PC-9 (cell line): ENCODE measurements at regions not wholly inside any gene's neighbourhood (a gene's known extent, or its start where the extent isn't known, plus 50 kb on each side); places are given as distances from the start of the nearest gene placed in this dataset.
A peak's percentile ranks its signal among the peaks of the same experiment; 100 is the strongest.

Experiments used
- BruUV-seq: library from RNA; stranded (reverse); fragments of 400-500 nt; replicated peaks from 2 replicates; lab custom pipeline; 2021; lab: Mats Ljungman, UMichigan
- CTCF ChIA-PET: fragments of 300-600 bp; sonication (Branson Sonifier 250); formaldehyde crosslinking; loops from one replicate; lab custom pipeline; 2022; ENCODE audit warnings: antibody characterized with exemption; lab: Charles Lee
- POLR2A ChIA-PET: fragments of 300-600 bp; sonication (Branson Sonifier 250); formaldehyde crosslinking; loops from one replicate; lab custom pipeline; 2022; ENCODE audit warnings: antibody characterized with exemption; ENCODE audit not compliant: unreplicated experiment; lab: Charles Lee
- DNase-seq, 2 experiments: peaks; one replicate each; pipeline versions ENCODE4 v3.0.0 to v3.0.0-alpha.2; 2015 to 2022; ENCODE audit warnings: mixed read lengths in 1 of 2
- H2AFZ ChIP-seq: fragments of 200-600 bp; sonication (generic); 2 replicates; pipeline ENCODE4 v1.8.1; 2017; ENCODE audit warnings: antibody characterized with exemption
- H3F3A ChIP-seq: fragments of 200-600 bp; sonication (generic); 2 replicates; pipeline ENCODE4 v1.8.1; 2017; ENCODE audit warnings: antibody characterized with exemption, mild to moderate bottlenecking, low read depth; ENCODE audit not compliant: insufficient read depth
- H3K27ac ChIP-seq: fragments of 200-600 bp; sonication (generic); 2 replicates; pipeline ENCODE4 v1.6.1; 2016; ENCODE audit warnings: mixed run types
- H3K27me3 ChIP-seq: fragments of 200-600 bp; sonication (generic); 2 replicates; pipeline ENCODE4 v1.6.1; 2016; ENCODE audit warnings: low read depth, mixed run types; ENCODE audit not compliant: insufficient read depth
- H3K36me3 ChIP-seq: fragments of 200-600 bp; sonication (generic); 2 replicates; pipeline ENCODE4 v1.6.1; 2016; ENCODE audit warnings: low read depth, mixed run types
- H3K4me1 ChIP-seq: fragments of 200-600 bp; sonication (generic); replicated peaks from 2 replicates; pipeline ENCODE4 v1.6.1; 2016; ENCODE audit warnings: mixed run types; ENCODE audit not compliant: insufficient read depth
- H3K4me2 ChIP-seq: fragments of 200-600 bp; sonication (generic); 2 replicates; pipeline ENCODE4 v1.6.1; 2017; ENCODE audit warnings: mixed run types
- H3K4me3 ChIP-seq: fragments of 200-600 bp; sonication (generic); 2 replicates; pipeline ENCODE4 v1.6.1; 2016; ENCODE audit warnings: mixed run types
- H3K79me2 ChIP-seq: fragments of 200-600 bp; sonication (generic); 2 replicates; pipeline ENCODE4 v1.6.1; 2017; ENCODE audit warnings: low read depth, mixed run types
- H3K9me2 ChIP-seq: fragments of 200-600 bp; sonication (generic); 2 replicates; pipeline ENCODE4 v1.8.1; 2017; ENCODE audit warnings: mild to moderate bottlenecking; ENCODE audit not compliant: insufficient read depth
- H3K9me3 ChIP-seq: fragments of 200-600 bp; sonication (generic); 2 replicates; pipeline ENCODE4 v1.8.1; 2016; ENCODE audit warnings: low read depth; ENCODE audit not compliant: insufficient read depth
- H4K20me1 ChIP-seq: fragments of 200-600 bp; sonication (generic); 2 replicates; pipeline ENCODE4 v1.8.1; 2017; ENCODE audit not compliant: insufficient read depth
- EZH2 ChIP-seq: fragments of 200-600 bp; sonication (generic); IDR thresholded peaks from 2 replicates; pipeline ENCODE4 v1.8.0; 2017; ENCODE audit warnings: antibody characterized with exemption, low read depth
- intact Hi-C: fragments of 100-400 bp; cut with micrococcal nuclease; formaldehyde crosslinking; loops from one replicate; pipeline ENCODE4 v1.10.0; 2022; ENCODE audit not compliant: unreplicated experiment
- TF ChIP-seq, protein P1 (sequence below): fragments of 200-600 bp; sonication (generic); conservative IDR thresholded peaks from 2 replicates; pipeline ENCODE4 v1.6.1; 2017; ENCODE audit warnings: mixed run types, antibody characterized with exemption, mild to moderate bottlenecking, moderate library complexity

DNA sequence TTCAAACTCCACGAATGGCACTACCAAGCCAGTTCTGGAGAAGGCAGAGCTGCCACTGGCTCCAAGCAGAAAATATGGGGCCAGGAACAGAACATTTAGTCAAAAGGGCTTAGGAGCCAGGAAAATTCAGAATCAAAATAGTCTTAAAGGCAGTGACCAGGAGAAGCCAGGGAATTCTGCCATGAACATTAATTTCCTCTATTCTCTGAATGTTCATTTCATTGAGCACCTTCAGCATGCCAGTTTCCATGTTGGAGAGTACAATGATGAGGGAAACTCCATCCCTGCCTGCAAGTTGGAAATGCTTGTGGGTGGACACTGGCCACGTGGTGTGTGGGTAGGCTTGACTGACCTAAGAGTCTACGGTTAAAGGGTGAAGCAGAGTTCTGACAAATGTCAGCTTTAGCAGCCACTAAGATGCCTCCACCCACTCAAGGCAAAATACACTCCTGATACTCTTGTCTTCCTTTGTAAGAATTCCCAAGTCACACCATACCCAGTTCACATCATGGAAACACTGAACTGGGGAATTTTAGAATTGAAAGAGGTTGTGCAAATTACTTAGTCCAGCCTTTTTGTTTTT is 190.1 kb upstream of the C1QTNF7 start:
- no peak overlapping the region for H2AFZ ChIP-seq
- CTCF ChIA-PET = no interaction called here
- no peaks in the 10 kb centered on the region for H3K79me2 ChIP-seq
- no peaks in the 10 kb centered on the region for H3F3A ChIP-seq
- H3K4me2 ChIP-seq = no peak overlapping the region
- H4K20me1 ChIP-seq = no peaks in the 10 kb centered on the region
- no peaks in the 10 kb centered on the region for H3K4me1 ChIP-seq
- no peaks in the 10 kb centered on the region for H3K9me3 ChIP-seq
- H3K9me2 ChIP-seq = no peaks in the 10 kb centered on the region
- DNase-seq = no peak
- no peak overlapping the region for H3K4me3 ChIP-seq
- no peak overlapping the region for H3K27ac ChIP-seq
- H3K36me3 ChIP-seq = no peaks in the 10 kb centered on the region
- intact Hi-C loops = loop anchor here (1.0 to 10.0 kb wide), 2 partner anchors 220 to 417 kb away; partner anchors contain the start of gene FBXL5
- no TSS peak for BruUV-seq
- POLR2A ChIA-PET = no interaction called here
- H3K27me3 ChIP-seq = no peaks in the 10 kb centered on the region
- TF ChIP-seq EZH2 = no peak
- TF ChIP-seq, protein P1, sequence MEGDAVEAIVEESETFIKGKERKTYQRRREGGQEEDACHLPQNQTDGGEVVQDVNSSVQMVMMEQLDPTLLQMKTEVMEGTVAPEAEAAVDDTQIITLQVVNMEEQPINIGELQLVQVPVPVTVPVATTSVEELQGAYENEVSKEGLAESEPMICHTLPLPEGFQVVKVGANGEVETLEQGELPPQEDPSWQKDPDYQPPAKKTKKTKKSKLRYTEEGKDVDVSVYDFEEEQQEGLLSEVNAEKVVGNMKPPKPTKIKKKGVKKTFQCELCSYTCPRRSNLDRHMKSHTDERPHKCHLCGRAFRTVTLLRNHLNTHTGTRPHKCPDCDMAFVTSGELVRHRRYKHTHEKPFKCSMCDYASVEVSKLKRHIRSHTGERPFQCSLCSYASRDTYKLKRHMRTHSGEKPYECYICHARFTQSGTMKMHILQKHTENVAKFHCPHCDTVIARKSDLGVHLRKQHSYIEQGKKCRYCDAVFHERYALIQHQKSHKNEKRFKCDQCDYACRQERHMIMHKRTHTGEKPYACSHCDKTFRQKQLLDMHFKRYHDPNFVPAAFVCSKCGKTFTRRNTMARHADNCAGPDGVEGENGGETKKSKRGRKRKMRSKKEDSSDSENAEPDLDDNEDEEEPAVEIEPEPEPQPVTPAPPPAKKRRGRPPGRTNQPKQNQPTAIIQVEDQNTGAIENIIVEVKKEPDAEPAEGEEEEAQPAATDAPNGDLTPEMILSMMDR = no peak

DNA sequence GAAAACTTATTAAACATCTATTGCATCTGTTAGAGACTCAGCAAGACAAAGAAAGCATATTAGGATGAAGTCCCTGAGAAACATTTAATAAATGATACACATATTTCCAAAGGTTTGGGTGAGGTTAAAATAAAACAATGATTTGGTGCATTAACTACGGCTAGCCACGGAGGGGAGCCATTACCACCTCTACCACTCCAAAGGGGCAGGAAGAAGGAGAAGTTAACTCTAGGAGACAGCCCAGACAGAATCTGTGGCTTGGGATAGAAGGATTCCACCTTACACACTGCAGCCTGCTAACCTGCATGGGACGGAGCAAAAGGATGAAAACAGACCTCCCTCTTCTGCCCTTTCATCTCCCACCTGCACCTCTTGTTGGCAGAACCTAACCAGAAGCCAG is 189.1 kb upstream of the C1QTNF7 start:
- Histone ChIP-seq H3K9me2 (no peaks in the 10 kb centered on the region), H3K9me3 (no peaks in the 10 kb centered on the region), H3K79me2 (no peaks in the 10 kb centered on the region), H3K4me3 (no peak overlapping the region), H3F3A (no peaks in the 10 kb centered on the region), H3K27me3 (no peaks in the 10 kb centered on the region), H2AFZ (no peak overlapping the region), H3K27ac (no peak overlapping the region), H3K36me3 (no peaks in the 10 kb centered on the region), H4K20me1 (no peaks in the 10 kb centered on the region), H3K4me2 (no peak overlapping the region), H3K4me1 (no peaks in the 10 kb centered on the region)
- peak in 1 of 2 experiments; percentile 34 for DNase-seq
- intact Hi-C loops = loop anchor here (1.0 to 10.0 kb wide), 2 partner anchors 219 to 416 kb away; partner anchors contain the start of gene FBXL5
- TF ChIP-seq, protein P1 = peak; percentile 66
- TF ChIP-seq EZH2 = no peak
- CTCF ChIA-PET = no interaction called here
- BruUV-seq = no TSS peak
- POLR2A ChIA-PET = no interaction called here

DNA sequence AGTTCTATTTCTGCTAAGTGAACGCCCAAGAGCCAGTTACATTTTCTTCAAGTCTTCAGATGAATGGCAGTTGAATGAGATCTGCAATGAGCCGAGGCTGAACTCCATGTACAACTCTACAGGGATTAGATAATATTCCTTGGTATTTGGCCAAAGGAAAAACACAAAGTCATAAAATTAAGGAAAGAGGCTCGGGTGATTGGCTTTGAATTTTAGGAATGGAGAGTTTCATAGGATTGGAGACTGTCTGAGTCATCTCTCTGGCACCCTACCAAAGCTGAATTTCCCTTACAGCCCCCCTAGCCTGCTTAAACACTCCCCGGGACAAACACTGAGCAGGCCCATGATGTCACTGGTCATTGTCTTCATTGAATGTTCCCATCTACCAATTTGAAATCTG is 188.0 kb upstream of the C1QTNF7 start:
- CTCF ChIA-PET = no interaction called here
- TF ChIP-seq, protein P1 = no peak
- TF ChIP-seq EZH2 = no peak
- no peak for DNase-seq
- H3K4me2 ChIP-seq = no peak overlapping the region
- H3F3A ChIP-seq = no peaks in the 10 kb centered on the region
- intact Hi-C loops = loop anchor here (10.0 kb wide), 1 partner anchor 415 kb away; the partner anchor contains the start of gene FBXL5
- no peaks in the 10 kb centered on the region for H4K20me1 ChIP-seq
- no peaks in the 10 kb centered on the region for H3K27me3 ChIP-seq
- H3K4me1 ChIP-seq = no peaks in the 10 kb centered on the region
- no peaks in the 10 kb centered on the region for H3K9me2 ChIP-seq
- H3K36me3 ChIP-seq = no peaks in the 10 kb centered on the region
- no peaks in the 10 kb centered on the region for H3K79me2 ChIP-seq
- H3K4me3 ChIP-seq = no peak overlapping the region
- no peak overlapping the region for H2AFZ ChIP-seq
- BruUV-seq = no TSS peak
- POLR2A ChIA-PET = no interaction called here
- no peaks in the 10 kb centered on the region for H3K9me3 ChIP-seq
- no peak overlapping the region for H3K27ac ChIP-seq
